Ovary (tissue), 3 donors: ENCODE measurements at regions not wholly inside any gene's neighbourhood (a gene's known extent, or its start where the extent isn't known, plus 50 kb on each side); places are given as distances from the start of the nearest gene placed in this dataset.

Source experiments
- CTCF ChIP-seq, 3 donors: fragments of 450-650 bp in 2 of 3; fragments of 200-600 bp in 1 of 3; IDR thresholded peaks; one replicate each; pipeline versions ENCODE4 v1.5.1 to v1.8.0; 2016 to 2022; ENCODE audit warnings: antibody characterized with exemption in 3 of 3, mild to moderate bottlenecking in 1 of 3
- POLR2A ChIP-seq: fragments of 450-650 bp; IDR thresholded peaks from one replicate; pipeline ENCODE4 v1.6.1; 2017; ENCODE audit warnings: antibody characterized with exemption, mild to moderate bottlenecking, moderate library complexity
- donor health status: DM: no; HTN: no; CAD: no.

DNA sequence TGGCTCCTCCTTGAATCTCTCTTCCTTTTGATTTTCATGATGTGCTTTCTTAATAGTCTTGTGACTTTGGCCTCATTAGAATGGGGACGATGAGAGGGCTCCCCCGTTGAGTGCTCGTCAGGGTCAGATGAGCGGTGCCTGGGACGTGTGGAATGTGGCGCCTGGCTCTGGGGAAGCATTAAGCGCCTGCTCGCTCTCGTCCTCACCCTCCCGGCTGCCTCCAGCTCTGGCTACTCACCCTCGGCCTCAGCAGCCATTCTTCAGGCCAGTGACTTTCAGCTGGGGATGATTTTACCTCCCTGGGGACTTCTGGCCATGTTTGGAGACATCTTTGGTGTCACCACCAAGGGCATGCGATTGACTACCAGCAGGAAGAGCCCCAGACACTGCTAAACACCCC, 69.7 kb downstream of the RPS6KA4 start:
- TF ChIP-seq CTCF (IDR thresholded peaks at IDR 0.05), result no peak
- TF ChIP-seq POLR2A, result no peak
